ENCODE measurements at regions not wholly inside any gene's neighbourhood (a gene's known extent, or its start where the extent isn't known, plus 50 kb on each side); places are given as distances from the start of the nearest gene placed in this dataset.

DNA sequence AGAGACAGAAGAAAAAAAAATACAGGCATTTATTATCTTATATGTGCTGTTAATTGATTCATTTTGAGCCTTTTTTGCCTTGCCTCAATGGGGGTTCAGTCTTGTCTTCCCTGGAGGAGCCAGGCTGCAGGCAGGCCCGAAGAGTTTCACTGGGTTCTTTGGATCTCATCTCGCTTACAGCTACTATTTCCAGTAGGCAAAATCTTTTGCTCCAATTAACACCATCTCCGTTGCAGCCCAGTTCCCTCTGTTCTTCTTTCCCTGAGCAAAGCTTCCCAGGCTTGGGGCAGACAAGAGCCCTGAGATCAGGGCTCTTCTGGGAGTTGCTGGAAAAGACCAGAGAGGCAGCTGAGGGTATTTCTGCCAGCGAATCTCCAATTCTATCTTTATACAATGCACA is 168.8 kb upstream of the CELF4 start:
- TF ChIP-seq SKIL (IDR thresholded peaks at IDR 0.05; ENCODE audit: low read depth, poor library complexity, severe bottlenecking) (no peak), EZH2 (IDR thresholded peaks at IDR 0.05; ENCODE audit: borderline replicate concordance, control insufficient read depth, low read depth, low read length) (no peak), POLR2AphosphoS5 (IDR thresholded peaks at IDR 0.05; ENCODE audit: low read length) (no peak), CTCF (IDR thresholded peaks at IDR 0.05 in 2 of 3, conservative IDR thresholded peaks at IDR 0.05 in 1 of 3; ENCODE audit: control insufficient read depth in 2 of 3, extremely low read depth in 1 of 3, insufficient read depth in 1 of 3, low read depth in 3 of 3, low read length in 3 of 3) (no peak), SUZ12 (IDR thresholded peaks at IDR 0.05; ENCODE audit: unreplicated experiment) (no peak), BACH1 (IDR thresholded peaks at IDR 0.05; ENCODE audit: borderline replicate concordance) (no peak), STAT1 (conservative IDR thresholded peaks at IDR 0.05) (no peak)

All from GM12878 (cell line).